ENCODE measurements at regions not wholly inside any gene's neighbourhood (a gene's known extent, or its start where the extent isn't known, plus 50 kb on each side); places are given as distances from the start of the nearest gene placed in this dataset.

- no peak for DNase-seq
- intact Hi-C loops (cut with DNase I): no loop called here
- Histone ChIP-seq H3K4me1 (no peaks in the 10 kb centered on the region), H3K36me3 (no peaks in the 10 kb centered on the region), H3K27ac (no peak overlapping the region), H3K4me3 (no peak overlapping the region), H3K27me3 (peaks cover 0 to 29% (median 24%) of the 10 kb centered on the region in 7 donors), H3K9me3 (no peaks in the 10 kb centered on the region)
- no peak for ATAC-seq
- no peak for TF ChIP-seq CTCF (IDR thresholded peaks at IDR 0.05)
- 77 to 81% methylated on average over 3 of the region's 3 CpGs for WGBS, 2 donors
Measured at GRCh38 chr6:28664870-28665396, 139.3 kb downstream of the GPX5 start.

DNA sequence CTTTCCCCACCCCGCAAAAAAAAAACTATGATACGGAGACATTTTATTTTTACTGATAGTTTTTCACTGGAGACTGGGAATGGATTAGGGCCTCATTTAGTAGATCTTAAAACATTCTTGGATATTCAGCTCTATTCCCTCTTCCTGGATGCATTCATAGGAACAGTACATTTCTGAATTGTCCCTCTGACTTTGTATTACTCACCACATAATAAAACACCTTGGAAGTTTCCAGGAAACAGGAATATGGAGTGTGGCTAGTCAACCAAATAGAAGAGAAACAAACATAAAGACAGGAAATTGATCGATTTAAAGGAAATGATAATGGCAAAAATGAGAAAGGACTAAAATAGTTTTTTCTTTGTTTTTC is 147.7 kb downstream of the GPX5 start:
- ATAC-seq: no peak
- intact Hi-C loops (cut with DNase I): no loop called here
- Histone ChIP-seq H3K27me3 (peaks cover 6 to 83% (median 69%) of the 10 kb centered on the region in 7 donors), H3K27ac (no peak overlapping the region), H3K9me3 (no peaks in the 10 kb centered on the region), H3K4me1 (peaks cover 0 to 9% (median 8%) of the 10 kb centered on the region in 9 donors), H3K36me3 (no peaks in the 10 kb centered on the region), H3K4me3 (no peak overlapping the region)
- no peak for DNase-seq
- whole genome bisulfite sequencing, 2 donors: 60 to 62% methylated on average over 3 of the region's 3 CpGs
- no peak for TF ChIP-seq CTCF (IDR thresholded peaks at IDR 0.05)

DNA sequence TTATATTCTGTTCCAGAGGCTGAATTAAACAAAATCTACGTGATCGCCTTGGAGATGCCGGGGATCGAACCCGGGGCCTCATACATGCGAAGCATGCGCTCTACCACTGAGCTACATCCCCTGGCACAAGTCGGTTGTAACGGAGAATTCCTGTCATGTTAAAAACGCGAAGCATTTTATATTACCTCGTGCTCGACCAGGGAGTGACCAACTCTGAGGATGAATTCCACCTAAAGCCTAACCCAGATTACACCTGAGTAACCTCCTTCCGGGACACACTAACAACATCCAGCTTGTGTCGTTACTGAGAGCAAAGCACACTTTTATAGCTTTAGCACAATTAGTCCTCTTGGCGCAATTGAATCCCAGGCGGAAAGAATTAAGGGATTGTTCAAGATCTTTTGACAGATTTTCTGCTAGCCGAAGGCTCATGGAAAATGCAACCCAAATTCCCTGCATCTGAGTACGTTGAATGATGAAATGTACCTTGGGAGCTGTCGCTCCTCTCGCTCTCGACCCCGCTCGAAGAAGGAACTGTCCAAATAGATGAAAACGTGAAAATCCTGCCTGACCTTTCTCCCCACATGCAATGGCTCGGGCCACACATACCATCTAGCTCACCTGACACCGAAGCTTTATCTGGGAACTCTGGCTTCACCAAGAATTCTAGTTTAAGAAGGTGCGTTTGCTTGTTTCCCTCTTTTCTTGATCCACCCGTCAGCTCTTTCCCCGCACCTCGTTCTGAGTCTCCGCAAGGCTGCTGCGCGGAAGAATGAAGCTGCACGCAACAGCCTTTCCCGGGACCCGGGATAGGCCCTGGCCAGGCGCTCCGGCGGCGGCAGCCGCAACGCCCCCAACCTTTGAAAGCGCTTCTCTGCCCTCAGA is 148.3 kb downstream of the GPX5 start:
- no peak for TF ChIP-seq CTCF (IDR thresholded peaks at IDR 0.05)
- DNase-seq (no peak), ATAC-seq (no peak)
- Histone ChIP-seq H3K4me3 (peak overlapping the region in 6 of 10 donors; percentile 5 to 27 (median 18)), H3K4me1 (peaks cover 0 to 9% (median 8%) of the 10 kb centered on the region in 9 donors), H3K36me3 (no peaks in the 10 kb centered on the region), H3K27ac (no peak overlapping the region), H3K9me3 (no peaks in the 10 kb centered on the region), H3K27me3 (peaks cover 13 to 88% (median 74%) of the 10 kb centered on the region in 7 donors)
- intact Hi-C loops (cut with DNase I): no loop called here
- WGBS, 2 donors: 2 to 3% methylated on average over 44 of the region's 44 CpGs

GRCh38 chr6:28675600-28675999 is 149.9 kb downstream of the GPX5 start:
- DNase-seq (no peak), ATAC-seq (no peak)
- H3K27ac ChIP-seq: no peak overlapping the region
- H3K9me3 ChIP-seq: no peaks in the 10 kb centered on the region
- H3K4me1 ChIP-seq: peaks cover 0 to 9% (median 8%) of the 10 kb centered on the region in 9 donors
- H3K36me3 ChIP-seq: no peaks in the 10 kb centered on the region
- no peak overlapping the region for H3K4me3 ChIP-seq
- no peak for TF ChIP-seq CTCF (IDR thresholded peaks at IDR 0.05)
- WGBS, 2 donors: 83 to 91% methylated on average over 1 of the region's 1 CpG
- intact Hi-C loops (cut with DNase I): no loop called here
- peaks cover 13 to 98% (median 85%) of the 10 kb centered on the region in 7 donors for H3K27me3 ChIP-seq

Measured in heart right ventricle (tissue), 16 donors.